Left renal cortex interstitium (tissue), 4 donors: ENCODE measurements at regions not wholly inside any gene's neighbourhood (a gene's known extent, or its start where the extent isn't known, plus 50 kb on each side); places are given as distances from the start of the nearest gene placed in this dataset.
A peak's percentile ranks its signal among the peaks of the same experiment; 100 is the strongest.

Source experiments
- DNase-seq, 4 donors: peaks; one replicate each; pipeline ENCODE4 v3.0.0-alpha.2; 2013; ENCODE audit warnings: low read depth in 4 of 4, low spot score in 2 of 4, missing footprints in 1 of 4

DNA sequence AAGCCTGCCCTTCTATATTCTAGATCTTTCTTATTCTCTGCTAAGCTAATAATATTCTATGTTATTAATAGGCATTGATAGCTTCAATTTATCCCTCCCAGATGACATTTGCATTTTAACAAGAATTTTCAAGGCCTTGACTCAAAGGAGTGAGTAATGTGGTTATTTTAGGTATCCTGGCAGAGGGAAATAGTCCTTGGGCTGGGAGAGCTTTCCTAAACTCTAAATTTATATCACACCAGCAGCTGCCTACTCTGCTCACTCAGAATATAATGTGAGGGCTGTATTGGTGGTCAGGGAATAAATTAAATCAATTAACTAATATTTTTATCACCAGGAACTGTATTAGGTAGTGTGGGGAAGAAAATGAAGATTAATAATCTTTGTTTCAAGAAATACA, 74.8 kb upstream of the ADAM23 start:
- DNase-seq, result no peak

DNA sequence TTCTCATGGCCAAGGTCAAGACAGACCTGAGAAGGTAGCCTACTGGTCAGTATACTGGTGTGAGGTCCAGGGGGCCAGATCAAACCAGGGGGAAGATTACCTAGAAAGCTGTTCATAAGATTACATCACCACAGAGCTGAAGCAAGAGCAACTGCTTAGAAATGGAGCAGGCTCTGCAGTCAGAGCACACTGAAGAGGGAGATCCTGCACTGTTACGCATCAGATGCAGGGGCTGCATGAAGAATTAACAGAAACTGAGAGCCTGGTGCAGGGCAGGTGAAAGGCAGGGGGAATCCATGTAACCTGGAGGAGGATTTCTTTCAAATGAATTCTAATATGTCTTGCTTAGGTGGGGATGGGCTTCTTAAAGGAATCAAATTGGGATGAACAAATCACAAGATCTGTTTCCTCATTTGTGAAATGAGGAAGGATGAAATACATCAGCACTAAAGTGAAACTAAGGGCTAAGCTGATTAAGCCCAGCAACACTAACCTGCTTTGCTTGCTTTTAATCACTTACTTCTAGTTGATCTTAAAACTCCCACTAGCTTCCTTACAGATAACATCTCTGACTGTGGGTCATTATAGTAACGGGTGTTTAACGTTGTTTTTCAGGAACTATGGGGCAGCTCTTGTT, 74.3 kb upstream of the ADAM23 start:
- no peak for DNase-seq

DNA sequence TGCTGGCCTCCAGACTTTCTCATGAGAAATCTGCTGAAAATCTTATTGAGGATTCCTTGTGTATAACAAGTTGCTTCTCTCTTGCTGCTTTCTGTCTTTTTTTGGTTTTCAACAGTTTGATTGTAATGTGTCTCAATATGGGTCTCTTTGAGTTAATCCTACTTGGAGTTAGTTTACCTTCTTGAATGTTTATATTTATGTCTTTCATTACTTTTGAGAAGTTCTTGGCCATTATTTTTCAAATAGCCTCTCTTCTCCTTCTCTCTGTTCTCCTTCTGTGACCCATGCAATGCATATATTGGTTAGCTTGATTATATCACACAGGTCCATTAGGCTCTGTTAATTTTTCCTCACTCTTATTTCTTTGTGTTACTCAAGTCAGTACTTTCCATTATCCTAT, 67.4 kb upstream of the ADAM23 start:
- no peak for DNase-seq

DNA sequence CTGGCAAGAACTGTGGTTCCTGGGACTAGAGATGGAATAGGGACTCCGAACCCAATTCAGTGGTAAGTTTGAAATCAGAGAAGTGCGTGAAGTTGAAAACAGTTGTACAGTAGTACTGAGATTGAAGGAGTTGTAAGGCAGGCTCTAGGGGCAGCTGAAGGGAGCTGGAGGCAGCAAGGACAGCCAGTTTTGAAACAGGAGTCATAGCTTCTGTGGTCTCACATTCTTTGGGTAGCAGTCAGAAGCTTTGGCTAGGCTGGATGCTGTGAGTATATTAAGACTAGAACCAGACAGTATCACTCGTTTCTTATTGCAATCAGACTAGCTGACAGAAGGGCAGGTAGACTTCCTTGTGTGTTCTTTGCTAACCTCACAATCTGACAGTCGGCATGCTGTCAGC, 64.5 kb upstream of the ADAM23 start:
- DNase-seq, result peak in 1 of 4 donors; percentile 2

DNA sequence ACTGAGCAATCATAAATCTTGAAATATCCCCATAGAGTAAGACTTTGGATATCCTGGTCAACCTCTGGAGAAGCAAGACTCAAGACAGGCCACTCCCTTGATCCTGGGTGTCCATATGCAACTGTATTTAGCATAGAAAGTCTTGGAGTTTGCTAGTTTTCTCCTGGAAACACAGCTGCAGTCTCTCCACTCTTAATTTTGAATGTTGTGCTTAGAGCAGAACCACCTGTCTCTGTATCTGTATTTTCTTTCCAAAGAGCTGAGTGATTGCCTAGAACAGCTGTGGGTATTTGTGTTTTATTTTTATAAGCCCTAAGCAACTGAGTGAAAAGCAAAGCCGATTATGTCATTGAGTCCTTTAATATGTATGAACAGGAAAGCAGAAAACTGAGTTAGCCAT, 64.1 kb upstream of the ADAM23 start:
- peak in 3 of 4 donors; percentile 44 to 60 (median 50) for DNase-seq

DNA sequence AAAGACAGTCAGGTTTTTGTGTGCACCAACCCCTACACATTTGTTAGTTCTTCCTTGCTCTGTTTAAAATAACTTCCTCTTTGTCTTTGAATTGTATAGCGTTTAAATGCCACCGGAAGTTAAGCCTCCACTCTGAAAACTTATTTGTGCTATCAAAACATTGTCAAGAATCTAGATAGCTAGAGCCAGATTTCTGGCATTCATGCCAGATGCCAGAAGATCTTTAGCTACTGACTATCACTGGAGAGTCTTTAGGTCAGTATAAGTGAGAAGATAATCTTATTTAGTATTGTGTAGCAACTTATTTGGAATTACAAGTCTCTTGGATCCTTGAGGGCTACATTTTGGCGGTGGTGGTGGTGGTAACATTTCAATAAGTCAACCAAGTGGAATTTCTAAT, 63.4 kb upstream of the ADAM23 start:
- no peak for DNase-seq

DNA sequence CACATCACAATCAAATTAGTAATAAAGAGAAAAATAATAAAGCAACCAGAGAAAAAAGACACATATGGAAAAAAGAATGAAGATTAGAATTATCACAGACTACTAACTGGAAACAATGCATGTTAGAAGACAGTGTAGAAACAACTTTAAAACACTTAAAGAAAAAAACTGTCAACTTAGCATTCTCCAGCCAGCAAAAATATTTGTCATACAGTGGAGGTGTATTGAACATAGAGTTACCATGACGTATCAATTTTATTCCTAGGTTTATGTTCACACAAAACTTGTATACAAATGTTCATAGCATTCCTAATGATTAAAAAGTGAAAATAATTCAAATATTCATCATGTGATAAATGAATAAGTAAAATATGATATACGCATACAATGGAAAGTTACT, 61.5 kb upstream of the ADAM23 start:
- DNase-seq, result no peak

DNA sequence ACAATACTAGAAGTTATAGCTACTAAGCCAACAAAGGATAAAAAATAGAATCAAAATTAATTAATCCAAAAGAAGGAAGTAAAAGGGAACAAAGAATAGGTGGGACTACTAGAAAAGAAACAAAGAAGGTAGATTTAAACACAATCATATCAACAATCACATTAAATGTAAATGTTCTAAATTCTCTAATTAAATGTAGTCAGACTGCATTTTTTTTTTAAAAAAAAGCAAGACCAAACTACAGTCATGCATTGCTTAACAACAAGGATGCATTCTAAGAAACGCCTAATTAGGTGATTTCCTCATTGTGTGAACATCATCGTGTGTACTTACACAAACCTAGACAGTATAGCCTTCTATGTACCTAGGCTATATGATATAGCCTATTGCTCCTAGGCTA, 59.7 kb upstream of the ADAM23 start:
- no peak for DNase-seq

DNA sequence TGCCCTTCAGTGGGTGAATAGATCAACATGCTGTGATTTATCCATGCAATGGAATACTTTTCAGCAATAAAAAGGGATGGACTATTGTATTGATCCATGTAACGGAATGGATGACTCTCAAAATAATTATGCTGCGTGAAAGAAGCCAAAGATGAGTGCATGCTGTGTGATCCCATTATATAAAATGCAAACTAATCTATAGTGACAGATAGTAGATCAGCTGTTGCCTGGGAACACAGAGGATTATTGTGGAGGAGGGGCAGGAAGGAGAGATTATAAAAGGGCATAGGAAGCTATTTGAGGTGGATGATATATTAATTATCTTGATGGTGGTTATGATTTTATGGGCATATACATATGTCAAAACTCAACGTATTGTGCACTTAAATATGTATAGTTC, 55.5 kb upstream of the ADAM23 start:
- DNase-seq, result no peak

DNA sequence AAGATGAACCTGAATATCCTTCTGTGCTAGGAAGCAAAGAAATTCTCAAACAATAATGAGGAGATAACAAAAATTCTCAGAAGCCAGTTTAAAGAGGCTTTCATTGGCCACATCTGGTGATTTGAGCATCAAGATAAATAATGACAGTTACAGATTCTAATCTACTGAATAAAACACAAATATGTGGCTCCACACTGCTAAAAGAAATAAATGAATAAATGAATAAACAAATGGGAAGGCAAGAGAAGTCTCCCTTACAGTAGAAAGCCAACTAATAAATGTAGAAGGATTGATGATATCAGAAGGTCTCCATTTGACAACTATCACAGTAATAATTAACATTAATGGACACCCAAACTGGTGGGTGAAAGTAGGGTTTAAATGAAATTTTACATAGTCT, 54.6 kb upstream of the ADAM23 start:
- DNase-seq, result no peak

DNA sequence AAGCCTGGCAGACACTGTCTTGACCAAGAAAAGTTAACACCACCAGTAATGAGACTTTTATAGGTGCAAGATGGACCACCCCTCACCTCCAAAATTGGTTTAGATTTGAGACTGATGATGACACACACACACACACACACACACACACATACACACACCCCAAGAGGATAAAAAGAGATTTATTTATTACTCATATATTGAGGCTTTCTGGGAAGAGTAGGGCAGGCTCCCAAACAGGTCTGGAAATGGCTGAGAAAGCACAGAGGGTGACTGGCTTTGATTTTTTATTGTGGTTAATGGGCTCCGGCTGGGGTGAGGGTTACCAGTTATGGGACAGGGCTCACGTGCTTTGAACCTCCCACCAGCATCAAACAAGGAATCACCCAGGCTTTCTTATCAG, 54.2 kb upstream of the ADAM23 start:
- DNase-seq, result no peak

DNA sequence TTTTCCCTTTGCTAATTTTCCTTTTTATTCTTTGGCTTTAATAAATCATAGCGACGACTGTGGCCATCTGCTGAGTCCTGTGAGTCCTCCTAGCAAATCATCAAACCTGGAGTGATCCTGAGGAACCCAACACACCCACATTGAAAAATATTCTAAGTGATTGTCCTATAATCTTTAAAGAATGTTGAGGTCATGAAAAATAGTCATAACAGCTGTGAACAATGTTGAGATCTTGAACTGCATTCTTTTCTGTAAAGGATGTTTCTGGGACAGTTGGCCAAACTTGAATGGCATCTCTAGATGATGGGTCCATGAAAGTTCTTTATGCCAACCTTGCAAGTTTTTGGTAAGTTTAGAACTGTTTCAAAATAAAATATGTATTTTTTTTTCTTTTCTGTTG, 53.2 kb upstream of the ADAM23 start:
- DNase-seq, result no peak

DNA sequence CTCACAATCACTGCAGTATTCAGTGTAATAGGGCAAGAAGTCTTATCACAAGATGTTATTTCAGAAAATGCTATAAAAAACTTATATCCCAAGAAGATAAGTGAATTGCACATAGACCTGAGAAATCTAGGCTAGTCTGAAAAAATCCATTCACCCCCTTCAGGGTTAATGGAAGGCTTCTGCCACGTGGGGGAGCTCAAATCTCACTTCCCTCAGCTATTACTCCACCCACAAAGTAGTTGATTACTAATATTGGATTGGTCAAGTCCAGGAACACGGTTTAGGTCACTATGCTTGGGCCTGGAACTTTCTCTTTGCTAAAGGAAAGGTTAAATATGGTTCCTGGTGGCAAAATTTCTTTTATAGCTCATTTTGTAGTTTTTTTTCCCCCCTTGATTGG, 51.2 kb upstream of the ADAM23 start:
- no peak for DNase-seq
